HG03565 (cell line): ENCODE measurements at regions not wholly inside any gene's neighbourhood (a gene's known extent, or its start where the extent isn't known, plus 50 kb on each side); places are given as distances from the start of the nearest gene placed in this dataset.
"Not testable (repeated sequence)": the region's sequence is repeated elsewhere in the genome, so short reads cannot be mapped to it uniquely, and the experiment has no call there.

Experiments used
- ATAC-seq: cut with Tn5 transposase; IDR thresholded peaks from one replicate; pipeline ENCODE4 v1.9.1; 2021; ENCODE audit warnings: mild to moderate bottlenecking, moderate library complexity; ENCODE audit not compliant: unreplicated experiment

DNA sequence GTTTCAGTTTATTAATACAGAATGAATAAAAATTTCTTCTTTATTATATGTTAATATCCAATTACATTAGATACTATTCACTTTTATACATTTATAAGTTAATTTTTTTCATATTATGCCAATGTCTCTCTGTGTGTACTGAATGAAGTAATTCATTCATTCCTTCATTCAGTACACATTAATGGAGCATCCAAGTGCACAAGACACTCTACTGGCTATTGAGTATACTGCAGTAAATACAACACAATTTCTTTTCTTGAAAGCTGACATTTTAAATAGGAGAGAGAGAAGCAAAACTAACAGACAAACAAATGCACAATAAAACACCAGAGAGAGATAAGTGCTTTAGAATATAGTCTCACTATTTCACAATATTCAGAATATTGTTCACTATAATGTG is 1038.3 kb upstream of the SPRY2 start:
- ATAC-seq: no peak

DNA sequence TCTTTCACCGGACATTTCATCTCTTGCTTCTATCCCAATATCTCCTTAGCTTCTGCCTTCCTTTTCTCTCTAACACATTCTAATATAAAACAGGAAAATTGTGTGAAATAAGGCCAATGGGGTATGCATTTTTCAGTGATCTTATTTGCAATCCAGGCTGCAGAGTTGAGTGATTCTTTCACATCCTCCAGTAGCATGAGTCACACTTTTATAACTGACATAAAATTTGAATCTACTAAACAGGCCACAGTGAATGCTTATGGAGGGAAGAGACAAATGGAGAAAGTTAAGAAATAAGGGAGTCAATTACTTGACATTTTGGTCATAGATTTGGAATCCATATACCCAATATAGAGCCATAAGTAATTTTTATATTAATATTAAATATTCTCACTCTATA is 1037.0 kb upstream of the SPRY2 start:
- ATAC-seq: no peak

- ATAC-seq: no peak
These were observed 1034.8 kb upstream of the SPRY2 start for GRCh38 chr13:81375709-81376108.

DNA sequence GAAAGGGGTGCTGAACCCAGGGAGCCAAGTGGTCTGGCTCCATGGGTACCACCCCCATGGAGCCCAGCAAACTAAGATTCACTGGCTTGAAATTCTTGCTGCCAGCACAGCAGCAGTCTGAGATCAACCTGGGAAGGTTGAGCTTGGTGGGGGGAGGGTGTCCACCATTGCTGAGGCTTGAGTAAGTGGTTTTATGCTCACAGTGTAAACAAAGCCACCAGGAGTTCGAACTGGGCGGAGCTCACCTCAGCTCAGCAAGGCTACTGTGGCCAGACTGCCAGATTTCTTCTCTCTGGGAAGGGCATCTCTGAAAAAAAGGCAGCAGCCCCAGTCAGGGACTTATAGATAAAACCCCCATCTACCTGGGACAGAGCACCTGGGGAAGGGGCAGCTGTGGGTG is 1021.8 kb upstream of the SPRY2 start:
- ATAC-seq: not testable (repeated sequence)

- ATAC-seq: no peak
These were observed 1009.1 kb upstream of the SPRY2 start for GRCh38 chr13:81350056-81350455.

- not testable (repeated sequence) for ATAC-seq
These were observed 999.5 kb upstream of the SPRY2 start for GRCh38 chr13:81340118-81341069.

DNA sequence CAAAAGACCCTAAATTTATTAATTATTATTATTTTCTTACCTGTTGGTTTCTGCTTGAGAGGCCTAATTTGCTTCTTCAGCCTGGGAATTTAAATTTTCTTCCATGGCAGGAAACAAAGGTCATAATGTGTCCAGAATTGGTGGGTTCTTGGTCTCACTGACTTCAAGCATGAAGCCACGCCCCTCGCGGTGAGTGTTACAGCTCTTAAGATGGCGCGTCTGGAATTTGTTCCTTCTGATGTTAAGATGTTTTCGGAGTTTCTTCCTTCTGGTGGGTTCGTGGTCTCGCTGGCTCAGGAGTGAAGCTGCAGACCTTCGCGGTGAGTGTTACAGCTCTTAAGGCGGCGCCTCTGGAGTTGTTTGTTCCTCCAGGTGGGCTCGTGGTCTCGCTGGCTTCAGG is 998.7 kb upstream of the SPRY2 start:
- not testable (repeated sequence) for ATAC-seq

GRCh38 chr13:81334481-81334880 is 993.6 kb upstream of the SPRY2 start:
- ATAC-seq: no peak

DNA sequence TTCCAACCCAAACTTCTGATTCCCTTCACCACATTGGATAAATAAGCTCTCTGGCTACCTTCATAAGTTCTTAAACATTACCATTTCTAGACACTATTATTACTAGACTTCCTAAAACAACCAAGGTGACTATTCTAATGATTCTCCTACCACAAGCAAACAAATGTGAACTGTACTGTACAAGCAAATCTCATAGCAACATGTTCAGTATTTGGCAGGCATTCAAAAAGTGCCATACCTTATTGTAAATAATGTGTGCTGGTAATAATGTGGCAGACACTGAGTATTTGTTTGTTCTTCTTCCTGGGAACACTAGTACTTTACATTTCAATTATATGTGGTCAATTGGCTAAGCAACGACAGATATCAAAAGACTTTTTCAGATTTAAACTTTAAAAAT is 986.0 kb upstream of the SPRY2 start:
- no peak for ATAC-seq

GRCh38 chr13:81320516-81320915 is 979.6 kb upstream of the SPRY2 start:
- ATAC-seq: no peak

- ATAC-seq: no peak
These were observed 978.4 kb upstream of the SPRY2 start for GRCh38 chr13:81319351-81319750.

- no peak for ATAC-seq
These were observed 977.5 kb upstream of the SPRY2 start for GRCh38 chr13:81318231-81319019.

DNA sequence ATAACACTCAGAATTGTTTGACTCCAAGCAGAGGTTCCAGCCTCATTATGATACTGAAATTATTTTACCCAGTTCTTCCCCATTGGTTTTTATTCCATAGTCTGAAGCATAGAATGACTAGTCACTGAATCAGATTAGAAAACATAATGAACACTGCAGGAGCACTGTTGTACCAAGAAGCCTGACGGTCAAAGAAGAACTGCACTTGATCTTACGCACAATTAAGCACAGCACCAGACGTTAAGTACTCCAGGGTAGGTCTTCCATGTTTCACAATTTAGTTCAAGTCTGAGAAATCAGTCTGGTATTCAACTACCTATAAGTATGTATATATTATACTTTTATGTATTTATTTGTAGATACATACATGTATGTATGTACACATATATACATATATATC is 973.5 kb upstream of the SPRY2 start:
- no peak for ATAC-seq

DNA sequence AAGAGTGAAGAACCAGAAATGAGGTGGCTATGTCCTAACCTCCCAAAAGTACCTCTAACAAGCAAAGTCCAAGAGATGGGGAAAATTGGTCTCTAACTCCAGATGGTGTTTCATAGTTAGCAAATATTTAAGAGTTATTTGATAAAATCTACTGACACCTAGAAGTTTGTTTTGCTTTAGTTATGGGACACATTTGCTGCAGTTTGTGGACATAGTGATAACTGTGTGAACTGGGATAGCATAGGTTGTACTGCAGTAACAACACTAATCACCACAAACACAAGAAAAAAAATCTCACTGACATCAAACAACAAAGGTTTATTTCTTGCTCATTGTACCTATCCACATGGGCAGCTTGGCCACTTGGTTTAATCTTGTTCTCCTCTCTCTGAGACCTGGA is 965.0 kb upstream of the SPRY2 start:
- ATAC-seq: no peak

GRCh38 chr13:81304121-81304659 is 963.3 kb upstream of the SPRY2 start:
- no peak for ATAC-seq

- ATAC-seq: no peak
These were observed 961.8 kb upstream of the SPRY2 start for GRCh38 chr13:81302677-81303076.

DNA sequence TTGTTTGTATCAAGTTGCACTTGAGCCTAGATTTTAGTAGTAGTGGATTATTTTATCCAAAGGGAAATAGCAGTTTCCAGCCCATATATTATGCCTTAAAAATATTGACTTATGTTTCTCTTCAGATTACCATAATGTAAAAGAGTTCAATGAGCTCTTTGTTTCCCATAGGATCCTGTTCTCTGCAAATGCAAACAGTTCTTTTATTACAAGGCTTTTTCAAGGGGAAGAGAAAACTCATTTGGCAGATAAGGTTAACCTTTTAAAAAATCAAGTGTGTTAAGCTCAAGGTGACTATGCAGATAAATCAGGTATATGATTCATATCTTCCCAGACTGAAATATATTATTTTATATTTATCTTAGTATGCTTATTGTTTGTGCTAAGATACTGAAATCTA is 961.2 kb upstream of the SPRY2 start:
- no peak for ATAC-seq

GRCh38 chr13:81295177-81295576 is 954.3 kb upstream of the SPRY2 start:
- no peak for ATAC-seq

DNA sequence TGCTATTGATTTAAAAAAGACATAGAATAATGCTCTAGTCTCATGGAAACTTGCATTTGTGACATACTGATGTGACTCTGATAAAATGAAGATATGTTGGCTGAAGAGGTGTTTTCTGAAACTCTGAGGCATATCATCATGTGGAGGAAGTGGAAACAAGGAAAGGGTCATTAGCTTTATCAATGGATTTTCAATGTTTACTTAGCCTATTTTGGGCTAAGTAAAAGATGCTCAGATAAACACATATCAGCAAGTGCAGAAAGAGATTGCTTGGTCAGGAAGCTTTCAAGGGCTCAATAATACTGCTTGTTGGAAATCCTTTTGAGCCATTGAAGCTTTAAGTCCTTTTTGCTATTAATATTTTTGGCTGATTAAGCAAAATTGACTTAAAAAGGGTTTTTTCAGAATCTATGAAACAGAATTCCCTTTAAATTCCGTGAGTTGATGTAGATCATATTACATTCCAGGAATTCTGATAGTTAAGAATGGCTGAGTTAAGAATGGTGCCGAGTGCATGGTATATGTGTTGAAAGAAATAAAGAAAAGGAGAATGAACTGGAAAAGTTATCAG is 952.8 kb upstream of the SPRY2 start:
- no peak for ATAC-seq

GRCh38 chr13:81283561-81283960 is 942.6 kb upstream of the SPRY2 start:
- no peak for ATAC-seq

- ATAC-seq: no peak
These were observed 942.1 kb upstream of the SPRY2 start for GRCh38 chr13:81283062-81283461.
